LNCaP clone FGC (cell line): ENCODE measurements at regions not wholly inside any gene's neighbourhood (a gene's known extent, or its start where the extent isn't known, plus 50 kb on each side); places are given as distances from the start of the nearest gene placed in this dataset.

Source experiments
- DNase-seq: peaks from one replicate; pipeline ENCODE4 v3.0.0-alpha.2; 2011; ENCODE audit warnings: low read depth
- H3K4me3 ChIP-seq: 2 replicates; pipeline ENCODE4 v1.5.1; 2011; ENCODE audit warnings: mild to moderate bottlenecking, low read depth, low read length, control low read depth
- TF ChIP-seq, protein P1 (sequence below): IDR thresholded peaks from 2 replicates; pipeline ENCODE4 v1.5.1; 2012; ENCODE audit warnings: mild to moderate bottlenecking; ENCODE audit not compliant: control insufficient read depth, insufficient read depth; ENCODE audit errors: extremely low read depth

DNA sequence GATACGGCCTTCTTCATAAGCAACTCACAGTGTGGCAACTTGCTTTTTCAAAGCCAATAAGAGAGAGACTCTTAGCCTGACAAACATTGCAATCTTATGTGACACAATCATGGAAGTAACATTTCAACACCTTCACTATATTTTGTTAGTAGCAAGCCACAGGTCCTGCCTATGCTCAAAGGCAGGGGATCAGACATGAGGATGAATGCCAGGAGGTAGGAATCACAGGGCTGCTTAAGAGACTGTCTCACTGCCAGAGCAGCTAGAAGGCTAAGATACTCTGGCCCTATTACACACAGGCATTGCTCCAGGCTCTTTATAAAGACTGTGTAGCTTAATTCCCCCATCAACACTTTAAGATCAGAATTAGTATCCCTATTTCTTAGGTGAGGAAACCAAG, 236.2 kb upstream of the KAZN start:
- no peak overlapping the region for H3K4me3 ChIP-seq
- DNase-seq: no peak
- TF ChIP-seq, protein P1, sequence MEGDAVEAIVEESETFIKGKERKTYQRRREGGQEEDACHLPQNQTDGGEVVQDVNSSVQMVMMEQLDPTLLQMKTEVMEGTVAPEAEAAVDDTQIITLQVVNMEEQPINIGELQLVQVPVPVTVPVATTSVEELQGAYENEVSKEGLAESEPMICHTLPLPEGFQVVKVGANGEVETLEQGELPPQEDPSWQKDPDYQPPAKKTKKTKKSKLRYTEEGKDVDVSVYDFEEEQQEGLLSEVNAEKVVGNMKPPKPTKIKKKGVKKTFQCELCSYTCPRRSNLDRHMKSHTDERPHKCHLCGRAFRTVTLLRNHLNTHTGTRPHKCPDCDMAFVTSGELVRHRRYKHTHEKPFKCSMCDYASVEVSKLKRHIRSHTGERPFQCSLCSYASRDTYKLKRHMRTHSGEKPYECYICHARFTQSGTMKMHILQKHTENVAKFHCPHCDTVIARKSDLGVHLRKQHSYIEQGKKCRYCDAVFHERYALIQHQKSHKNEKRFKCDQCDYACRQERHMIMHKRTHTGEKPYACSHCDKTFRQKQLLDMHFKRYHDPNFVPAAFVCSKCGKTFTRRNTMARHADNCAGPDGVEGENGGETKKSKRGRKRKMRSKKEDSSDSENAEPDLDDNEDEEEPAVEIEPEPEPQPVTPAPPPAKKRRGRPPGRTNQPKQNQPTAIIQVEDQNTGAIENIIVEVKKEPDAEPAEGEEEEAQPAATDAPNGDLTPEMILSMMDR: no peak

GRCh38 chr1:14363036-14363590, 235.4 kb upstream of the KAZN start:
- TF ChIP-seq, protein P1: no peak
- no peak for DNase-seq
- no peak overlapping the region for H3K4me3 ChIP-seq

- TF ChIP-seq, protein P1: no peak
- H3K4me3 ChIP-seq: no peak overlapping the region
- DNase-seq: no peak
Observed at GRCh38 chr1:14363707-14364413, 234.6 kb upstream of the KAZN start.

GRCh38 chr1:14365301-14365988, 233.0 kb upstream of the KAZN start:
- no peak overlapping the region for H3K4me3 ChIP-seq
- no peak for DNase-seq
- TF ChIP-seq, protein P1: no peak

- TF ChIP-seq, protein P1: no peak
- H3K4me3 ChIP-seq: no peak overlapping the region
- no peak for DNase-seq
Observed at GRCh38 chr1:14366091-14367018, 232.1 kb upstream of the KAZN start.

DNA sequence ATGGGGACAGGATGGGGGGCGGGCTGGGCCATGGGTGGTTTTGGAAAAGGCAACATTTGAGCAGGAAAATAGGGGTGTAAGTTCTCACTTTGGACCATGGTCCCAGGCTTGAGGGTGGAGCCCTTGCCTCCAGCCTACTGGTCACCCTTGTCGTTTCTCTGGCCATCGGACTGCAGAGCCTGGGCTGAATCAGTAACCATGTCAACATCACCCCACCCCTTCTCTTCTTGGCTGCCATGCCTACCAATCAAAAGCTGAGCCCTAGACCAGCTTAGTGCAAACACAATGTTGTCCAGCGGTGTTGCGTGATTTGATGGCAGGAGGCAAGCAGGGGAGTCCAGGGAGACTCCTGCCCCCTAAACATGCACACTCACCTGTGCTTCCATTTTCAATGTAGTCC, 231.0 kb upstream of the KAZN start:
- no peak overlapping the region for H3K4me3 ChIP-seq
- no peak for DNase-seq

More for the DNA sequence above, 231.0 kb upstream of the KAZN start:
- TF ChIP-seq, protein P1: no peak
